ENCODE measurements at regions not wholly inside any gene's neighbourhood (a gene's known extent, or its start where the extent isn't known, plus 50 kb on each side); places are given as distances from the start of the nearest gene placed in this dataset.

DNA sequence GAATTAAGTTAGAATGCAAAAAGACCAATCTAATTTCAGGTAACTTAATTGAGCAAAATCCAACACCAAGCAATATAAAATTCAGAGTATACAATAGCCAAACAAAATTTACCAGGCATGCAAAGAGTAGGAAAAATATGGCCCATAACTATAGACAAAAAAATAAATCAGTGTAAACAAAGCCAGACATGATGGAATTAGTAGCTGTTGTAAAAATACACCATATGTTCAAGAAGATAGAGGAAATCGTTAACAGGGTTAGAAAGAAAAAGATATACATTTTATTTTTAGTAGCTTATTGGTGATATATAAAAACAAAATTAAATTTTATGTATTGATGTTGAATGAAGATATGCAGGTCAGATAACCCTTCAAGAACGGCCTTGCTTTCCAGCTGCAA is 621.1 kb upstream of the MIR17HG start:
- H3K9ac ChIP-seq (ENCODE audit: low read depth, low read length), result no peak overlapping the region
- H2BK20ac ChIP-seq (ENCODE audit: low read depth, low read length), result no peak overlapping the region
- H3K9me3 ChIP-seq (ENCODE audit: control insufficient read depth, insufficient read depth, low read length), result peaks cover 2% of the 10 kb centered on the region; the same call in 1 of the 2 replicates
- no peaks in the 10 kb centered on the region for H3K9me1 ChIP-seq (ENCODE audit: insufficient read depth, low read length)
- intact Hi-C loops (cut with micrococcal nuclease) (no loop called here), in situ Hi-C loops (cut with MboI; ENCODE audit: low sequenced_read_pairs) (no loop called here), dilution Hi-C loops (cut with HindIII; ENCODE audit: low sequenced_read_pairs, unreplicated experiment) (no loop called here)
- no peaks in the 10 kb centered on the region for H3K27me3 ChIP-seq (ENCODE audit: control insufficient read depth, insufficient read depth, low read length)
- H2BK15ac ChIP-seq (ENCODE audit: low read depth, low read length), result no peak overlapping the region
- H3K79me1 ChIP-seq (ENCODE audit: low read depth in 1 of 2, low read length in 2 of 2), result no peaks in the 10 kb centered on the region
- no peak overlapping the region for H3K4me2 ChIP-seq (ENCODE audit: low read depth, low read length)
- no peak overlapping the region for H2AK9ac ChIP-seq (replicated peaks; ENCODE audit: low read depth, low read length, poor library complexity)
- no peak overlapping the region for H3K18ac ChIP-seq (ENCODE audit: low read depth, low read length)
- H4K20me1 ChIP-seq (ENCODE audit: insufficient read depth, low read length), result no peaks in the 10 kb centered on the region
- no peak overlapping the region for H4K91ac ChIP-seq (ENCODE audit: insufficient read depth, low read depth, low read length)
- H3K4ac ChIP-seq (ENCODE audit: low read depth, low read length), result no peak overlapping the region
- no peak overlapping the region for H3K56ac ChIP-seq (ENCODE audit: extremely low read depth, insufficient read depth, low read length)
- H3K27ac ChIP-seq (ENCODE audit: insufficient read depth, low read length), result no peak overlapping the region
- no peak overlapping the region for H2AK5ac ChIP-seq (ENCODE audit: low read depth, low read length)
- no peak overlapping the region for H4K8ac ChIP-seq (ENCODE audit: low read depth in 2 of 2, low read length in 2 of 2)
- H3K4me1 ChIP-seq (ENCODE audit: control insufficient read depth, insufficient read depth, low read length), result no peaks in the 10 kb centered on the region
- no peak overlapping the region for H3K14ac ChIP-seq (replicated peaks; ENCODE audit: low read depth, low read length)
- H2BK5ac ChIP-seq (ENCODE audit: low read depth, low read length, poor library complexity, severe bottlenecking), result no peak overlapping the region
- no peak overlapping the region for H3K23ac ChIP-seq (ENCODE audit: low read depth, low read length)
- ChIA-PET POLR2A (ENCODE audit: unreplicated experiment) (no interaction called here), CTCF (interaction anchor here (0.5 kb wide), 1 partner anchor 478 kb away, joined by 5 read pairs; no protein-coding TSS in a partner anchor)
- ATAC-seq (ENCODE audit: low read depth) (no peak), DNase-seq (no peak)
- TF ChIP-seq CHD1 (IDR thresholded peaks at IDR 0.05; ENCODE audit: low read depth, low read length) (no peak), BHLHE40 (IDR thresholded peaks at IDR 0.05; ENCODE audit: low read depth, low read length) (no peak), RCOR1 (IDR thresholded peaks at IDR 0.05; ENCODE audit: insufficient replicate concordance, low read length) (no peak), NFE2L2 (IDR thresholded peaks at IDR 0.05; ENCODE audit: low read depth, low read length) (no peak), FOS (IDR thresholded peaks at IDR 0.05; ENCODE audit: low read depth, low read length) (no peak), MAFK (IDR thresholded peaks at IDR 0.05; ENCODE audit: low read depth, low read length) (no peak), POLR2A (IDR thresholded peaks at IDR 0.05; ENCODE audit: low read depth, low read length) (no peak), RFX5 (IDR thresholded peaks at IDR 0.05; ENCODE audit: low read depth, low read length) (no peak), MXI1 (IDR thresholded peaks at IDR 0.05; ENCODE audit: borderline replicate concordance, low read depth, low read length) (no peak)
- no peak overlapping the region for H2BK120ac ChIP-seq (ENCODE audit: low read depth, low read length)
- H4K5ac ChIP-seq (ENCODE audit: low read depth, low read length), result no peak overlapping the region
- H3K36me3 ChIP-seq (ENCODE audit: control insufficient read depth, insufficient read depth, low read length), result no peaks in the 10 kb centered on the region
- H3K4me3 ChIP-seq (ENCODE audit: insufficient read depth, low read depth, low read length), result no peak overlapping the region
- WGBS, 2 experiments (ENCODE audit: extremely low coverage in 2 of 2, insufficient read length in 1 of 2), result no CpG with 5 or more reads among the region's 2 CpGs
- BruUV-seq (replicated peaks), result no TSS peak
- no peak overlapping the region for H2AFZ ChIP-seq (replicated peaks; ENCODE audit: low read length, poor library complexity)

Data from IMR-90 (cell line).